AG09319 (cell line): ENCODE measurements at regions not wholly inside any gene's neighbourhood (a gene's known extent, or its start where the extent isn't known, plus 50 kb on each side); places are given as distances from the start of the nearest gene placed in this dataset.

ENCODE experiments used
- DNase-seq: peaks from one replicate; pipeline ENCODE4 v3.0.0-alpha.2; 2010; ENCODE audit warnings: low read depth; ENCODE audit errors: extremely low read depth
- CTCF ChIP-seq: IDR thresholded peaks from 2 replicates; pipeline ENCODE4 v1.5.1; 2011; ENCODE audit warnings: low read depth, mild to moderate bottlenecking, inconsistent platforms, low read length, moderate library complexity

GRCh38 chr2:136505462-136505861 lies 259.9 kb upstream of the THSD7B start:
- no peak for DNase-seq
- TF ChIP-seq CTCF, result no peak

DNA sequence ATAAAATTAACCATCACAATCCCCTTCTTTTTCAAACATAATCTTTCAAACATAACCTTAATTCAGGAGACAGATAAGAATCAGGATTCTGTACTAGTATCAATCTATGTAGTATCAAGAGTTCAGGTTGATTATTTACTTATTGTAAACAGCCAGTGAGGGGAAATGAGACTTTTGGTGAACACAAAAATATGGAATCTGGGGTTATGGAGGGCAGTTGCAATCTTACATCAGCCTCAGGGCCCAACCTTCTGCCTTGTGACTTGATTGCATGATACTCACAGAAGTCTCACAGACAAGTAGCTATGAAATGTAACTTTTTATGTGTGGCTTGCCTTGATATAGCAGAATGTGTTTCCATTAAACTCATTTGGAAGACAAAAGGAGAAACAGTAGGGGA lies 262.7 kb upstream of the THSD7B start:
- TF ChIP-seq CTCF, result no peak

DNA sequence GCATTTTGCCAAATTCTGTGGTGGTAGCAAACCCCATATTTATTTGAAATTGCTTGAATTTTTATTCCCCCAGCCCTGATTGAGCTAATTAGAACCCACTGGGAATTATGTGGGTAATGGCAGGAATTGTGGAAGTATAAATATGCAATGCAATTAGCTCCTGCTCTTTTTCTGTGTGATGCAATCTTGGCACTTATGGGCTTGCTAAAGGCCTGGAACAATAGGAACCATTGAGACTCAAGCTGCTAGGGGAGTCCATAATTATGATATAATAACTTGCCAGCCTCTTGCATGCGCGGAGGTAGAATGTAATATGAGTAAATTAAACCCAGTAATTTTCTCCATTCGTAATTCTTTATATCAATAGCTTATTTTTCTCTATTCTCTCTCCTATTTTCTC lies 267.6 kb upstream of the THSD7B start:
- TF ChIP-seq CTCF, result no peak
- no peak for DNase-seq

More for the DNA sequence above, 262.7 kb upstream of the THSD7B start:
- no peak for DNase-seq

DNA sequence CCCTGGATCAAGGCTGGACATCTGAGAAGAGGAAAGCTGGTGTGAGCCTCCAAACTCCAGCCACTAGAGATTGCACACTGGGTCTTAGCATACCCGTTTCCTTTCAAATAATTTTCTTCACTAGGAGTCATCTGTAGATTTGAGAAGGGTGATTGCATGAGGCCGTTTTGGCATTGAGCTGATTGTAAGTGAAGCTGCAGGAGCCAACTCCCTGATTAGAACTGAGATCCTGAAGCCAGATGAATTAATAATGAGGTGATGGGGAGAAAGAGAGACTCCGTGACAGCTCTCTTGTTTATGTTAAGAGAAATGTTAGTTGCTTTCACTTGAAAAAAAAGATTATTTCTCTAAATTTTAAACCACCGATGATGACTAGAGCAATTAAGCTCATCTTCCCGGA lies 268.4 kb upstream of the THSD7B start:
- TF ChIP-seq CTCF, result no peak

GRCh38 chr2:136495636-136496035 lies 269.7 kb upstream of the THSD7B start:
- no peak for TF ChIP-seq CTCF
- DNase-seq, result no peak

More for the DNA sequence above, 268.4 kb upstream of the THSD7B start:
- no peak for DNase-seq

- TF ChIP-seq CTCF, result no peak
- no peak for DNase-seq
These were observed 272.4 kb upstream of the THSD7B start for GRCh38 chr2:136492901-136493300.

DNA sequence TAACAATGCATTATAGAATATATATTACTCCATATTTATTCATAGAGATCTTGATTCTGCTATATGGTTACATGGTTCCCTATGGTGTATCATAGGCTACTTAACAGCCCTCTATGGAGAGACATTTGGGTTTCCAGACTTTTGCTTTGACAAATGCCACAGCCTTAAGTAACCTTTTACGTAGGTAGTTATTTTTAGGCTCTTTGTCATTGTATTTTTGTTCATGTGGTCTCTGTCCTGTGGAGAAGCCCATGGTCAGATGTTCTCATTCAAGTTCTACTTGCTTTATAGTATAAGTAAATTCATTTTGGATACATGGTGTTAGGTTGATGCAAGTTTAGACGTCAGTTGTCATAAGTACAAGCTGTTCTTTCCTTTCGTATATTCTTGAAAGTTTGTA lies 275.2 kb upstream of the THSD7B start:
- TF ChIP-seq CTCF, result no peak
- DNase-seq, result no peak
